ENCODE measurements at regions not wholly inside any gene's neighbourhood (a gene's known extent, or its start where the extent isn't known, plus 50 kb on each side); places are given as distances from the start of the nearest gene placed in this dataset.

- no peak for TF ChIP-seq CTCF (IDR thresholded peaks at IDR 0.05)
- Mint-ChIP-seq H3K4me3 (ENCODE audit: unreplicated experiment) (no peak overlapping the region), H3K27ac (ENCODE audit: unreplicated experiment) (no peak overlapping the region), H3K27me3 (ENCODE audit: unreplicated experiment) (peaks cover 44% of the 10 kb centered on the region), H3K36me3 (ENCODE audit: unreplicated experiment) (no peaks in the 10 kb centered on the region), H3K4me1 (ENCODE audit: unreplicated experiment) (peaks cover 5% of the 10 kb centered on the region), H3K9me3 (ENCODE audit: unreplicated experiment) (peaks cover 4% of the 10 kb centered on the region)
- no peak for DNase-seq (ENCODE audit: extremely low spot score, unreplicated experiment)
Measured at GRCh38 chr10:1923586-1923985, 186.3 kb upstream of the ADARB2 start.

- Mint-ChIP-seq H3K4me3 (ENCODE audit: unreplicated experiment) (no peak overlapping the region), H3K9me3 (ENCODE audit: unreplicated experiment) (peaks cover 14% of the 10 kb centered on the region), H3K27ac (ENCODE audit: unreplicated experiment) (no peak overlapping the region), H3K27me3 (ENCODE audit: unreplicated experiment) (peaks cover 27% of the 10 kb centered on the region), H3K36me3 (ENCODE audit: unreplicated experiment) (no peaks in the 10 kb centered on the region), H3K4me1 (ENCODE audit: unreplicated experiment) (peaks cover 5% of the 10 kb centered on the region)
- TF ChIP-seq CTCF (IDR thresholded peaks at IDR 0.05), result no peak
- no peak for DNase-seq (ENCODE audit: extremely low spot score, unreplicated experiment)
Measured at GRCh38 chr10:1920941-1921340, 183.6 kb upstream of the ADARB2 start.

GRCh38 chr10:1920127-1920526, 182.8 kb upstream of the ADARB2 start:
- Mint-ChIP-seq H3K27ac (ENCODE audit: unreplicated experiment) (no peak overlapping the region), H3K36me3 (ENCODE audit: unreplicated experiment) (no peaks in the 10 kb centered on the region), H3K4me1 (ENCODE audit: unreplicated experiment) (peaks cover 5% of the 10 kb centered on the region), H3K4me3 (ENCODE audit: unreplicated experiment) (no peak overlapping the region), H3K27me3 (ENCODE audit: unreplicated experiment) (peaks cover 23% of the 10 kb centered on the region), H3K9me3 (ENCODE audit: unreplicated experiment) (peaks cover 14% of the 10 kb centered on the region)
- no peak for TF ChIP-seq CTCF (IDR thresholded peaks at IDR 0.05)
- DNase-seq (ENCODE audit: extremely low spot score, unreplicated experiment), result no peak

GRCh38 chr10:1911771-1912170, 174.4 kb upstream of the ADARB2 start:
- Mint-ChIP-seq H3K27me3 (ENCODE audit: unreplicated experiment) (peaks cover 4% of the 10 kb centered on the region), H3K4me1 (ENCODE audit: unreplicated experiment) (no peaks in the 10 kb centered on the region), H3K27ac (ENCODE audit: unreplicated experiment) (no peak overlapping the region), H3K4me3 (ENCODE audit: unreplicated experiment) (no peak overlapping the region), H3K36me3 (ENCODE audit: unreplicated experiment) (no peaks in the 10 kb centered on the region), H3K9me3 (ENCODE audit: unreplicated experiment) (no peaks in the 10 kb centered on the region)
- no peak for DNase-seq (ENCODE audit: extremely low spot score, unreplicated experiment)
- no peak for TF ChIP-seq CTCF (IDR thresholded peaks at IDR 0.05)

- H3K36me3 Mint-ChIP-seq (ENCODE audit: unreplicated experiment), result no peaks in the 10 kb centered on the region
- no peak for TF ChIP-seq CTCF (IDR thresholded peaks at IDR 0.05)
- peaks cover 29% of the 10 kb centered on the region for H3K27me3 Mint-ChIP-seq (ENCODE audit: unreplicated experiment)
- no peaks in the 10 kb centered on the region for H3K9me3 Mint-ChIP-seq (ENCODE audit: unreplicated experiment)
- H3K4me1 Mint-ChIP-seq (ENCODE audit: unreplicated experiment), result no peaks in the 10 kb centered on the region
- no peak overlapping the region for H3K4me3 Mint-ChIP-seq (ENCODE audit: unreplicated experiment)
- no peak overlapping the region for H3K27ac Mint-ChIP-seq (ENCODE audit: unreplicated experiment)
- DNase-seq (ENCODE audit: extremely low spot score, unreplicated experiment), result no peak
Measured at GRCh38 chr10:1903982-1904381, 166.7 kb upstream of the ADARB2 start.
